ENCODE measurements at regions not wholly inside any gene's neighbourhood (a gene's known extent, or its start where the extent isn't known, plus 50 kb on each side); places are given as distances from the start of the nearest gene placed in this dataset.

- DNase-seq (ENCODE audit: low spot score) = no peak
These were observed 50.8 kb upstream of the MYLIP start for GRCh38 chr6:16078064-16078463.

GRCh38 chr6:16069671-16070070 is 59.2 kb upstream of the MYLIP start:
- no peak for DNase-seq (ENCODE audit: low spot score)

DNA sequence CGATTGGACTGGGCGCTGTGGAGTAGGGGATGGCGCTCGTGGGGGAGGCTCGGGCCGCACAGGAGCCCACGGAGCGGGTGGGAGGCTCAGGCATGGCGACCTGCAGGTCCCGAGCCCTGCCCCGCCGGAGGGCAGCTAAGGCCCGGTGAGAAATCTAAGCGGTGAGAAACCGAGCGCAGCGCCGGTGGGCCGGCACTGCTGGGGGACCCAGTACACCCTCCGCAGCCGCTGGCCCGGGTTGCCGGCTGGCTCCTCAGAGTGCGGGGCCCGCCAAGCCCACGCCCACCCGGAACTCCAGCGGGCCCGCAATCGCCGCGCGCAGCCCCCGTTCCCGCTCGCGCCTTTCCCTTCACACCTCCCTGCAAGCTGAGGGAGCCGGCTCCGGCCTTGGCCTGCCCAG is 59.7 kb upstream of the MYLIP start:
- DNase-seq (ENCODE audit: low spot score) = no peak

DNA sequence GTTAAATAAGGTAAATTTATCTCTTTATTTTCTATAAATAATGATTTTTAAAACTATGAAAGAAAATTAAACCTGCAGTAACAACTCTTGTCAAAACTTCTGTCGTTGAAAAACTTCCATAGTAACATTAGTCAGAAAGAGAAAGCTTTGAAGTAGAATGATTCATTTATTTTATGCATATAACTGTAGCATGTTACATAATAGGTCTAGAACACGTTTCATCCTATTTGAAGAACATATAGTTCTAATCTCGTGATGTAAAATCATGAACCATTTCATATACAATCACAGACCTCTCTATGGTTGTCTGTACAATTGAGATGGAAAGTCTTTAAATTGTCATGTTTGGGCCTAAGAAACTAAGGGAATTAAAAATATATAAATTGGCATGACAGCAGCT is 61.3 kb upstream of the MYLIP start:
- DNase-seq (ENCODE audit: low spot score) = peak; percentile 3

GRCh38 chr6:16064671-16065072 is 64.2 kb upstream of the MYLIP start:
- DNase-seq (ENCODE audit: low spot score) = no peak

DNA sequence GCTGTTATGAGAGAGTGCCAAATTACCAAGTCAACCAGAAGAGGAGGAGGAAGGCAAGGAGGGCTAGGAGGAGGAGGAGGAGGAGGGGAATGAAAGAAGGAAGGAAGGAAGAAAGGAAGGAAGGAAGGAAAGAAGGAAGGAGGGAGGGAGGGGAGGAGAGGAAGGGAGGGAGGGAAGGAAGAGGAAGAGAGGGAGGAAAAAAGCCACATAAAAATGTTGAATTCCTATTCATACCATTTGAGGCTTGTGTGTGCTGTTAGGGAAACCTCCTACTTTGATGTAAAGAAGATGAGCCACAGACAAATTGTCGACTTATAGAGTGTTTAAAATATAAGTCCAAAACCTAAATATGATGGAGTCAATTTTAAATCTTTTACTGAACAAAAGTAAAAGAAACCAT is 65.3 kb upstream of the MYLIP start:
- no peak for DNase-seq (ENCODE audit: low spot score)

DNA sequence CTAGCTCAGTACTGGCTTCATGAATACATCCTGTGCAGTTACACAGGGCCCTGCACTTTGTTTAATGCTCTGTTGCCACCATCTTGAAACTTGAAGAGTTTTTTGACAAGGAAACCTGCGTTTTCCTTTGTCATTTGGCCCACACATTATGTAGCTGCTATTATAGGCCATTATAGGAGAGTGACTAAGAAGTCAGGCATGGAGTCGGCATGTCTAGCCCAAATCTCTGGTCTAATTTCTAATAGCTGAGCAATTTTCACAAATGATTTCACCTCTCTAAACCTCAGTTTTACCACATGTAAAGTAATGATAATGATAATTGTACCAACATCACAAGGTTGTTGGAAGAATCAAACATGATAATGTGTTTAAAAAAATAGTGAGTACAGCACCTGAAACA is 67.1 kb upstream of the MYLIP start:
- DNase-seq (ENCODE audit: low spot score) = no peak

DNA sequence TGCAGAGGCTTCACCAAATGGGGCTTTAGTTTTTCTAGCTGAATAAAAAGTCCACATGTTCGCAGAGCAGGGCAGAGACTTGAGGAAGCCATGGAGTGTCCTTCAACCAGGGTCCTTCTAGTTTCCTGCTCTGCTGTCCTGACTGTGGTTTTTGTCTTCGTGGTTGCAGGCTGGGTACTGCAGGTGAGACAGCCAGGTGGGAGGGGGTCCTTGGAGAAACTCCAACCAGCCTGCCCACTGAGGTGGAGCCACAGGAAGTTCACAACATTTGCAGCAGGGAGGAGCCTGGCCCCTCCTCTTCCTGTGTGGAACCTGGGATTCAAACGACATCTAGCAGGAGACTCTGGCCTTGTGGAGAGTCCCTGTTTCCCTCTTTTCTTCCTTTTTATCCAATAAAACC is 68.8 kb upstream of the MYLIP start:
- no peak for DNase-seq (ENCODE audit: low spot score)

DNA sequence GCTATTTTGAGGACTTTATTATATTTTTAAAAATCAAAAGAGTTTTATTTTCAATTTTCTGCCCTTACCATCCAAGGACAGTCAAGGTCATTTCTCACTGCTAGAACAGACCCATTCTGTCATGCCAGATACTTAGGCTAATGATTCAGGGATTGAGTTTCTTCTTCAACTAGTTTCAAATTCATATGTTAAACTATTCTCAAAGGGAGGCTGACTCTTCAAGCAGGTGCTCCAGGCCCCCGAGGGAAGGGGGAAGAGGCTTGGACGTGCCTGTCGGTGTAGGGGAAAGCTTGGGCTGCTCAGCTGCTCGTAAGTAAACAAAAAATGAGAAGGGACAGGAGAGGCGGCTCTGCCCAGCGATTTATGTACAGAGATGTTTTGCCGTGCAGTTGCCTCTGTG is 69.4 kb upstream of the MYLIP start:
- DNase-seq (ENCODE audit: low spot score) = no peak

DNA sequence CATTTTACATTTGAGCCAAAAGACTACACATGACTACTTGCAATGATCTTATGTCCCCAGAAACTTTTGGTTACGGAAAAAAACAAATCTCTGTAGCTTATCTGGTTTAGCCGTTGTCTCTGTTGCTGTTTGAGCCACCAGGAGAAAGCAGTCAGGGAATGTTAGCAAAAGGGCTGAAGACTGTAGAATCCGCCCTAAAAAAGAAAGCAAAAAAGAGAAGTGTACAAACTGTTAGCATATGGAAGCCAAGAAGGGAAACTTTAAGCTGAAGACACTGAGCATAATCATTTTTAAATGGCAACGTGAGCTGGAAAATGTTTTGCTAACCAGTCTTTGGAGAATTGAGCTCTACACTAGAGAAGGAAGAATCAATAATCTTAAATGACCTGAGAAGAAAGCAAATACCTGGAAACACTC is 69.9 kb upstream of the MYLIP start:
- DNase-seq (ENCODE audit: low spot score) = no peak

GRCh38 chr6:16058201-16058928 is 70.5 kb upstream of the MYLIP start:
- no peak for DNase-seq (ENCODE audit: low spot score)

DNA sequence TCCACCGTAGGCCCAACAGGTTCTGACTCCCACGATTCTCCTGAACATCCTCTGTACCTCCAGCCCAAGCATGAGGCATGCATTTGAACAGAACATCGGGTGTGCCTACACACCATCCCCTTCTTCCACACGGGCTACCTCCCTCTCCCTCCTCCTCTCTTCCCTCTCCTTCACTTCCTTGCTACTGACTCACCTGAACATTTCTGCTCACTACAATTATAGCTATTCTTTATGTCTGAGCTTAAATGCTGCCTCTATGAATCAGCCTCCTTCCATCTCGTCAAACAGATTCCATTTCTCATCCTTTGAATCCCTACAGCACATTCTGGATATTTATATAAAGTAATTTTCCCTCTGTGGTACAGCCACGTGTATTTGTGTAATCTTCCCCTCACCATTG is 71.4 kb upstream of the MYLIP start:
- no peak for DNase-seq (ENCODE audit: low spot score)

- no peak for DNase-seq (ENCODE audit: low spot score)
These were observed 72.5 kb upstream of the MYLIP start for GRCh38 chr6:16056263-16056870.

DNA sequence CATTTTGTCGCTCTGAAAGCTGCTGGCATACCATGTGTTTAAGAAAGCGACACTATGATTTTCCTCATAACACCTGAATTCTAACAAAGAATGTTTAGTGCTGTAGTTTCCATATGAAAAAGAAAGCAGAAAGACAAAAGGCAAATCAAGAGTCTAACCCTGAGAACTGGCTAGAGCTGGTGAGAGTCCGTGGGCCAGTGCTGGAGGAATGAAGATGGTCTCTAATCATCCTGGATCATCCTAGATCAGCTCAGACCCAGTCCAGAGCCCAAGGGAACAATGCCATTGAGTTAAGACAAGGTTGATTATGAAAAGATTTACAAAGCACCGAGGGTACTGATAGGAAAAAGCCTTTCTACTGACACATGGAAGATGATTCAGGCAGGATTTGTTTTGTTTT is 73.0 kb upstream of the MYLIP start:
- no peak for DNase-seq (ENCODE audit: low spot score)

DNA sequence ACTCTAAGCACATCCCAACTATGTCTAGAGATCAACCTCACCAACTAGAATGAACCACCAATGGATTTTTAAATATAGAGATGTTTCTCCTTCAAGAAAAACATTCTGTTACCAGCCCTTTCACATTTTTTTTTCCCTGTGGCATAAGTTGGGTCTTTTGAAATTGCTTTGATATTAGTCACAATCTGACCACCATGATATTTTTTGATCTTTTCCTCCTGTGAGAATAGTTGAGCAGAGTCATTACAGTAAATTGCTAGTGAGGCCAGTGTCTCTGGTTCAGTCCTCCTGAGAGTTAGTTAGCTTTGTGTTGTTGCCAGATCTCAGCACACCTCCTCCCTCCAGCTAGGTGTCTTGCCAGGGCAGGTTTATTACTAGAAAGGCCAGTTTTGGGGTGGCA is 79.7 kb upstream of the MYLIP start:
- no peak for DNase-seq (ENCODE audit: low spot score)

DNA sequence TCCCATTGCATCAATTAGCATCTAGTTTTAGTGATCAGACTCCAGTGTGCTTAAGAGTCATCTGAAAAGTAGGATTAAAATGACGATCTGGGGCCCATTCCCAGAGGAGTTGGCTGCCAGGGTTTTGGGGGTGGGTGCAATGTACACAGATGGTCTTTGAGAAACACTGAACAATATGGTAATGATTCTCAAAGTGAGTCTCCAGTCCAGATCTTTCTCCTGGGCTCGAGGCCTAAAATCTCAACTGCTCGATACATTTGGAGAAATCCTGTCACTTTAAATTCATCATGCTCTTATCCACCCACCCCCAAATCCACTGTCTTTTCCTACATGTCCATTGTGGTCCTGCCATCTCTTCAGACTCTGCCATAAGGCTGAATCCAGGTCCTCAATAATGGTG is 80.7 kb upstream of the MYLIP start:
- no peak for DNase-seq (ENCODE audit: low spot score)

DNA sequence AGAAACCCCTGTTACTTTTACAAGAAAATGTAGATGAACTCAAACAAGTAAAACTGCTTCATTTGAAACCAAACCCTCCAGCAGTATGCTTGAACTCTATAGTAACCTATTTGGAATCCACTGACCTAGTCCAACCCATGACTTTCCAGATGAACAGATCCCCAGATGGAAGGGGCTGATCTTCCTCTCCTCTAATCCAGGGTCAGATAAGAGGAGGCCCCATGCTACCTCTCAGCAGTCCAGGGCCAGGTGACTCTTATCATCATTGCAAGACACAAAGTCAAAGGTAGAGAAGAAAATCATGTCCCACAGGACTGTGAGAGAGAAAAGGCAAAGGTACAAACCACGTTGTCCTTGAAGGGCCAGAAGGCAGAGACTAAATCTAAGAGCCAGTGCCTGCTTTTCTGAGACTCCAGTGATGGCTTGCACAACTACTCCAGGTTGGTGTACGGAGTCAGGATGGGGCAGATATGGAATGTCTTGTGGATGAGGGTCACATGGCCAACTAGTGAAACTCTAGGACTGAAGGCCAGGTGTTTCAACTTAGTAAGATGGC is 81.4 kb upstream of the MYLIP start:
- no peak for DNase-seq (ENCODE audit: low spot score)

DNA sequence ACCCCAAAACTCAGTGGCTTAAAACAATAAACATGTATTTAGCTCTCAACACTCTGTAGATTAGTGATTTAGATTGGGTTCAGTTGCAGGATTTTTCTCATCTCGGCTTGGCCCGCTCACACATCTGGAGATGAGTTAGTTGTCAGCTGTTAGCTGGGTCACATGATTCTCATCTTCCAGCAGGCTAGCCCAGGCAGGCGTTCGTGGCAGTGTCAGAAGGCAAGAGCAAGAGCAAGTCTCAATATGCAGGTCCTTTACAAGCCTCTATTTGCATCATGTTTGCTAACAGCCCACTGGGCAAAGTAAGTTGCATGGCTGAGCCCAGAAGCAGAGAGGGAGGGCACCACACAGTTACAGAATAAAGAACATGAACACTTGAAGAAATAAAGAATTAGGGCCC is 83.6 kb upstream of the MYLIP start:
- DNase-seq (ENCODE audit: low spot score) = no peak

DNA sequence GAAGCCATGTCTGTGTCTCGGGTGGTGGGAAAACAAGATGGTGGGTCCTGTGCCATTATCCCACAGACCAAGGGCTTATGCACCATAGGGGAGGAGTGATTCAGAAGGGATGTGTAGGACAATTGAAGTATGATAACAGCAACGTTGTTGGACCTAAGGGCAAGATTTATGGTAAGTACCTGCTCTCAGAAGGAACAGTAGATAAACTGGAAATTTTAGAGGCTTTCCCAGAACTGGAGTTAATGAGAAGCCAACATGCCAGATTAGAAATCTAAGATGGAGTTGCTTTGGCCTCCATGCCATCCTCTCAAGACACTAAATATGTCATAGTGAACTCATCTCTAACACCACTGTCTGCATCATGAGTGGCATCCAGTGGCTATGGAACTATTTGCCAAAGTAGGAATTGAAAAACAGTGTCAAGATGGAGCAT is 84.7 kb upstream of the MYLIP start:
- no peak for DNase-seq (ENCODE audit: low spot score)

- DNase-seq (ENCODE audit: low spot score) = no peak
These were observed 85.4 kb upstream of the MYLIP start for GRCh38 chr6:16043171-16044135.

DNA sequence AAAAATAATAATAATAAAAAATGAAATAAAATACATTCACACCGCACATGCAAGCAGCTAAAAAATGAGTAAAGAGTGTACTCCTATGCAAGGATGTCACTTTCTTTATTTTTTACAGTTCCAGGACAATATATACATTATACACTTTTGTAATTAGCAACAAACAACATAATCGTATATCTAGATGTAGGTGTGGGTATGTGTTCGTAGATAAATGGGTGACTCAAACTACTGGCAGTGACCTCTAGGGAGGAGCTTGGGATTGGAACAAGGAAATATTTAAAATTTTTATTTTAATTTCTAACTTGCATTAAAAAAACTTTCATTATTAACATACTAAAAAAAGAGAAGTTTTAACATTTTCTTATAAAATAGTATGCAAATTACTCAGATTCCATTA is 86.1 kb upstream of the MYLIP start:
- DNase-seq (ENCODE audit: low spot score) = no peak

DNA sequence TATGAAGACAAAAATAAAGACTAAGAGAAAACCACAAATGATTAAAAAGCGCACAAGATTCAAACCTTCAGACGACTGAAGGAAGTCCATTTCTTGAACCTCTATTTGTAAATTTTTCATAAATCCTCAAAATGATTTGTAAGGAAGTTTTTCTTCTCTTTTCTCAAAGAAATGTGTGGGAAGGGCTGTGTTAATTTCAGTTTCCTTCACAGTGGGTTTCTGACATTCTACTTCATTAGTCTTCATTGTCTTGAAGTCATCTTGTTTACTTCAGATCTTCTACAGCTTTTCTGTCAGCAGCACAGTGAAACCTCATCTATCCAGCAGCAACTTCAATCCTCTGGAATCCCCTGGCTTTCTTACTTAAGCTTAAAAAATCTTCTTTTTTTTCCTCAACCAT is 87.6 kb upstream of the MYLIP start:
- no peak for DNase-seq (ENCODE audit: low spot score)

- no peak for DNase-seq (ENCODE audit: low spot score)
These were observed 88.3 kb upstream of the MYLIP start for GRCh38 chr6:16040628-16040974.
